ENCODE measurements at regions not wholly inside any gene's neighbourhood (a gene's known extent, or its start where the extent isn't known, plus 50 kb on each side); places are given as distances from the start of the nearest gene placed in this dataset.

DNA sequence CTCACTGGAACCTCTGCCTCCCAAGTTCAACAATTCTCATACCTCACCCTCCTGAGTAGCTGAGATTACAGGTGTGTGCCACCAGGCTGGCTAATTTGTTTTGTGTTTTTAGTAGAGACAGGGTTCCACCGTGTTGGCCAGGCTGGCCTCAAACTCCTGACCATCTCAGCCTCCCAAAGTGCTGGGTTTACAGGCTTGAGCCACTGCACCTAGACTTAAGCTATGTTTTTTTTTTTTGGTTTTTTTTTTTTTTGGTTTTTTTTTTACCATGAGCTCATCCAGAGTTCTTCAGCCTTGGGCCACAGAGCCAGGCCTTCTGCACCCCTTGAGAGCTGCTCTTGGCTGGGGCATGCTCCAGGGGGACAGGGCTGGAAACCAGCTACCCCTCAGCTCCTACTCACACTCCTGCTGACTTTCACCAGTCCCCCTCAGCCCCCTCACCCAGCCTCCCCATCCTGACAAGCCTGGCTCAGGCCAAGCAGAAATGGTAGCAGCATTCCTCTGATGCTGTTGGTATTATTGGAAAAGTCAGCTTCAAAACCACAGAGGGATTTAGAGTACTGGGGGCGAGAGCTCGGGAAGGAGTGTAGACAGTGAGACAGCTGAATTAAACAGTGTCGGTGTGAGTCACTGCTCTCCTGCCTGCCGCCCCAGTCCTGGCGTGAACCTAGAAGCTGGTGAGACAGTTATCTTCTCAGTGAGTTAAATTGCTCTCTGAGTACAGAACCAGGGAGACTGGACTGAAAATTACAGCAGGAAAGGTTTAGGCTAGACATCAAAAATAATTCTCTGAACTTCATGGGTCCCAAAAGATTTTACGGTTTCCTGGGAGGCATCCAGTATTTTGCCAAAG lies 63.7 kb downstream of the NAV1 start:
- no peak overlapping the region for H2AFZ ChIP-seq (ENCODE audit: low read depth, low read length, poor library complexity, severe bottlenecking)
- ATAC-seq, result no peak
- H3K9me2 ChIP-seq (ENCODE audit: insufficient read depth), result no peaks in the 10 kb centered on the region
- H3K4me2 ChIP-seq (ENCODE audit: low read length), result no peak overlapping the region
- BruUV-seq (replicated peaks), result no TSS peak
- no peak overlapping the region for H3K27ac ChIP-seq (ENCODE audit: low read depth, low read length)
- no peak overlapping the region for H3K4me3 ChIP-seq (replicated peaks in 1 of 2; ENCODE audit: low read depth in 1 of 2, low read length in 2 of 2)
- H3K79me2 ChIP-seq (ENCODE audit: insufficient read depth, low read length), result no peaks in the 10 kb centered on the region
- no peak overlapping the region for H3K9ac ChIP-seq (ENCODE audit: low read length)
- peaks cover 22% of the 10 kb centered on the region; the same call in 1 of the 2 replicates for H3K27me3 ChIP-seq (ENCODE audit: insufficient read depth, low read length)
- no peaks in the 10 kb centered on the region for H3K9me3 ChIP-seq (ENCODE audit: control insufficient read depth in 1 of 2, insufficient read depth in 1 of 2, low read depth in 1 of 2, low read length in 2 of 2)
- TF ChIP-seq EZH2phosphoT487 (IDR thresholded peaks at IDR 0.05; ENCODE audit: borderline replicate concordance) (no peak), ZNF274 (IDR thresholded peaks at IDR 0.05; ENCODE audit: low read depth, low read length) (no peak), CTCF (IDR thresholded peaks at IDR 0.05 in 2 of 3, conservative IDR thresholded peaks at IDR 0.05 in 1 of 3; ENCODE audit: borderline replicate concordance in 1 of 3, insufficient read depth in 1 of 3, low read depth in 2 of 3, low read length in 2 of 3) (no peak), FOSL1 (IDR thresholded peaks at IDR 0.05; ENCODE audit: low read depth) (no peak)
- no peak for DNase-seq (ENCODE audit: low read depth, low spot score)
- CTCF ChIA-PET, result interaction anchor here (0.8 to 1.8 kb wide), 2 partner anchors 43 to 193 kb away, joined by 3 to 4 read pairs; no protein-coding TSS in a partner anchor
- intact Hi-C loops (cut with micrococcal nuclease), result no loop called here
- H3K36me3 ChIP-seq (ENCODE audit: control insufficient read depth in 1 of 2, insufficient read depth in 2 of 2, low read length in 2 of 2), result no peaks in the 10 kb centered on the region
- peaks cover 0 to 4% of the 10 kb centered on the region in 2 experiments; a peak in 2 of 4 replicates for H3K4me1 ChIP-seq (ENCODE audit: control insufficient read depth in 1 of 2, insufficient read depth in 2 of 2, low read length in 2 of 2)
- POLR2A ChIA-PET, result no interaction called here
- RAD21 ChIA-PET (ENCODE audit: low non-redundant PET in 1 of 2, low total read pairs in 2 of 2, uncharacterized antibody in 2 of 2, unreplicated experiment in 2 of 2), result no interaction called here
- H4K20me1 ChIP-seq (ENCODE audit: insufficient read depth), result no peaks in the 10 kb centered on the region

DNA sequence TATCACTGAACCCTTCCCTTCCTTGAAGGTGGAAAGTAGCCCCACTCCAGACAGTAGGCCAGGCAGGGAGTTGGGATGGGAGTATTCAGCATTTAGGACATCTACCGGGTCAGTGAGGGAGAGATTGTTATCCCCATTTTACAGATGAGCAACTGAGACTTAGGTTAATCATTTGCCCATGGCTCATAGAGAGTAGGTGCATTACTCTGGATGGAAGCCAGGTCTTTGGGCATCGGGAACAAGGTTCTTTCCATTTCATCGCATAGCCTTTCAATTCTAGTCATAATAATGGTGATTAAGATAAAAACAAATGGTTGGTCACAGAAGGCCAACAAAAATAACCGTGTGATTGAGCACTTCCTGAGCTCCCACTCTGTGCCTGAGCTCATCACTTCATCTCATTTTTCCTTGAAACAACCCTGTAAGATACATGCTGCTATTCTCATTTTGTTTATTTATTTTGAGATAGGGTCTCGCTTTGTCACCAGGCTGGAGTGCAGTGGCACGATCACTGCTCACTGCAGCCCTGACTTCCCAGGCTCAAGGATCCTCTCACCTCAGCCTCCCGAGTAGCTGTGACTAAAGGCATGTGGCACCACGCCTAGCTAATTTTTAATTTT lies 64.8 kb downstream of the NAV1 start:
- H3K27ac ChIP-seq (ENCODE audit: low read depth, low read length), result no peak overlapping the region
- no peak for ATAC-seq
- no peak for DNase-seq (ENCODE audit: low read depth, low spot score)
- no peaks in the 10 kb centered on the region for H3K9me2 ChIP-seq (ENCODE audit: insufficient read depth)
- RAD21 ChIA-PET (ENCODE audit: low non-redundant PET in 1 of 2, low total read pairs in 2 of 2, uncharacterized antibody in 2 of 2, unreplicated experiment in 2 of 2), result no interaction called here
- H3K27me3 ChIP-seq (ENCODE audit: insufficient read depth, low read length), result peaks cover 22% of the 10 kb centered on the region; the same call in 1 of the 2 replicates
- H3K9me3 ChIP-seq (ENCODE audit: control insufficient read depth in 1 of 2, insufficient read depth in 1 of 2, low read depth in 1 of 2, low read length in 2 of 2), result no peaks in the 10 kb centered on the region
- BruUV-seq (replicated peaks), result no TSS peak
- no peak overlapping the region for H2AFZ ChIP-seq (ENCODE audit: low read depth, low read length, poor library complexity, severe bottlenecking)
- H3K4me1 ChIP-seq (ENCODE audit: control insufficient read depth in 1 of 2, insufficient read depth in 2 of 2, low read length in 2 of 2), result no peaks in the 10 kb centered on the region; a peak in 1 of 4 replicates
- no peak overlapping the region for H3K4me3 ChIP-seq (replicated peaks in 1 of 2; ENCODE audit: low read depth in 1 of 2, low read length in 2 of 2)
- no peaks in the 10 kb centered on the region for H3K36me3 ChIP-seq (ENCODE audit: control insufficient read depth in 1 of 2, insufficient read depth in 2 of 2, low read length in 2 of 2)
- H3K4me2 ChIP-seq (ENCODE audit: low read length), result no peak overlapping the region
- H3K9ac ChIP-seq (ENCODE audit: low read length), result no peak overlapping the region
- H3K79me2 ChIP-seq (ENCODE audit: insufficient read depth, low read length), result no peaks in the 10 kb centered on the region
- no peaks in the 10 kb centered on the region for H4K20me1 ChIP-seq (ENCODE audit: insufficient read depth)
- TF ChIP-seq EZH2phosphoT487 (IDR thresholded peaks at IDR 0.05; ENCODE audit: borderline replicate concordance) (no peak), EZH2 (IDR thresholded peaks at IDR 0.05) (no peak), ELF1 (IDR thresholded peaks at IDR 0.05; ENCODE audit: borderline replicate concordance, low read depth) (no peak), EGR1 (IDR thresholded peaks at IDR 0.05; ENCODE audit: low read depth) (no peak), ZFX (IDR thresholded peaks at IDR 0.05) (no peak)
- TF ChIP-seq, protein P1, sequence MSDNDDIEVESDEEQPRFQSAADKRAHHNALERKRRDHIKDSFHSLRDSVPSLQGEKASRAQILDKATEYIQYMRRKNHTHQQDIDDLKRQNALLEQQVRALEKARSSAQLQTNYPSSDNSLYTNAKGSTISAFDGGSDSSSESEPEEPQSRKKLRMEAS (IDR thresholded peaks at IDR 0.05), result no peak
- intact Hi-C loops (cut with micrococcal nuclease), result no loop called here
- CTCF ChIA-PET, result no interaction called here
- POLR2A ChIA-PET, result no interaction called here
